SK-N-SH (cell line): ENCODE measurements at regions not wholly inside any gene's neighbourhood (a gene's known extent, or its start where the extent isn't known, plus 50 kb on each side); places are given as distances from the start of the nearest gene placed in this dataset.

Experiments used
- CHD2 ChIP-seq: fragments of 150-350 bp; IDR thresholded peaks from 2 replicates; pipeline ENCODE4 v1.6.1; 2018; ENCODE audit warnings: low read length; ENCODE audit not compliant: partially characterized antibody
- EZH2phosphoT487 ChIP-seq: fragments of 200-600 bp; sonication (generic); IDR thresholded peaks from 2 replicates; pipeline ENCODE4 v1.6.1; 2017; ENCODE audit warnings: low read depth, mixed run types, mild to moderate bottlenecking, antibody characterized with exemption, moderate library complexity, borderline replicate concordance
- NFIC ChIP-seq: IDR thresholded peaks from 2 replicates; pipeline ENCODE4 v1.4.0; 2012; ENCODE audit warnings: borderline replicate concordance
- POLR2AphosphoS5 ChIP-seq: IDR thresholded peaks from 2 replicates; pipeline ENCODE4 v1.6.1; 2012; ENCODE audit warnings: low read depth, low read length
- RAD21 ChIP-seq: IDR thresholded peaks from 2 replicates; pipeline ENCODE4 v1.6.1; 2012; ENCODE audit warnings: mild to moderate bottlenecking, low read length
- SIN3A ChIP-seq: IDR thresholded peaks from 2 replicates; pipeline ENCODE4 v1.6.1; 2012; ENCODE audit warnings: low read depth, mild to moderate bottlenecking, low read length, moderate library complexity, borderline replicate concordance
- TF ChIP-seq, protein P1 (sequence below): fragments of 200-600 bp; sonication (generic); IDR thresholded peaks from 2 replicates; pipeline ENCODE4 v1.6.1; 2017; ENCODE audit warnings: antibody characterized with exemption, mild to moderate bottlenecking, moderate library complexity

GRCh38 chr18:35835833-35836232 lies 136.6 kb upstream of the RMP24 start:
- TF ChIP-seq EZH2phosphoT487 = no peak
- no peak for TF ChIP-seq CHD2
- TF ChIP-seq POLR2AphosphoS5 = no peak
- TF ChIP-seq, protein P1, sequence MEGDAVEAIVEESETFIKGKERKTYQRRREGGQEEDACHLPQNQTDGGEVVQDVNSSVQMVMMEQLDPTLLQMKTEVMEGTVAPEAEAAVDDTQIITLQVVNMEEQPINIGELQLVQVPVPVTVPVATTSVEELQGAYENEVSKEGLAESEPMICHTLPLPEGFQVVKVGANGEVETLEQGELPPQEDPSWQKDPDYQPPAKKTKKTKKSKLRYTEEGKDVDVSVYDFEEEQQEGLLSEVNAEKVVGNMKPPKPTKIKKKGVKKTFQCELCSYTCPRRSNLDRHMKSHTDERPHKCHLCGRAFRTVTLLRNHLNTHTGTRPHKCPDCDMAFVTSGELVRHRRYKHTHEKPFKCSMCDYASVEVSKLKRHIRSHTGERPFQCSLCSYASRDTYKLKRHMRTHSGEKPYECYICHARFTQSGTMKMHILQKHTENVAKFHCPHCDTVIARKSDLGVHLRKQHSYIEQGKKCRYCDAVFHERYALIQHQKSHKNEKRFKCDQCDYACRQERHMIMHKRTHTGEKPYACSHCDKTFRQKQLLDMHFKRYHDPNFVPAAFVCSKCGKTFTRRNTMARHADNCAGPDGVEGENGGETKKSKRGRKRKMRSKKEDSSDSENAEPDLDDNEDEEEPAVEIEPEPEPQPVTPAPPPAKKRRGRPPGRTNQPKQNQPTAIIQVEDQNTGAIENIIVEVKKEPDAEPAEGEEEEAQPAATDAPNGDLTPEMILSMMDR = no peak
- no peak for TF ChIP-seq RAD21
- TF ChIP-seq NFIC = no peak
- no peak for TF ChIP-seq SIN3A
